ENCODE measurements at regions not wholly inside any gene's neighbourhood (a gene's known extent, or its start where the extent isn't known, plus 50 kb on each side); places are given as distances from the start of the nearest gene placed in this dataset.

- no peak for DNase-seq (ENCODE audit: extremely low read depth, low read depth)
Observed at GRCh38 chr3:43183456-43183855, 77.6 kb upstream of the POMGNT2 start.

- no peak for DNase-seq (ENCODE audit: extremely low read depth, low read depth)
Observed at GRCh38 chr3:43181202-43181821, 75.4 kb upstream of the POMGNT2 start.

- no peak for DNase-seq (ENCODE audit: extremely low read depth, low read depth)
Observed at GRCh38 chr3:43180694-43181093, 74.8 kb upstream of the POMGNT2 start.

- DNase-seq (ENCODE audit: extremely low read depth, low read depth) = peak; percentile 12
Observed at GRCh38 chr3:43180027-43180426, 74.1 kb upstream of the POMGNT2 start.

- peak; percentile 21 for DNase-seq (ENCODE audit: extremely low read depth, low read depth)
Observed at GRCh38 chr3:43178891-43179366, 73.0 kb upstream of the POMGNT2 start.

GRCh38 chr3:43177085-43177484 lies 71.2 kb upstream of the POMGNT2 start:
- no peak for DNase-seq (ENCODE audit: extremely low read depth, low read depth)

- no peak for DNase-seq (ENCODE audit: extremely low read depth, low read depth)
Observed at GRCh38 chr3:43176666-43177065, 70.8 kb upstream of the POMGNT2 start.

- no peak for DNase-seq (ENCODE audit: extremely low read depth, low read depth)
Observed at GRCh38 chr3:43175541-43175940, 69.7 kb upstream of the POMGNT2 start.

- no peak for DNase-seq (ENCODE audit: extremely low read depth, low read depth)
Observed at GRCh38 chr3:43173949-43174348, 68.1 kb upstream of the POMGNT2 start.

- no peak for DNase-seq (ENCODE audit: extremely low read depth, low read depth)
Observed at GRCh38 chr3:43171748-43172147, 65.9 kb upstream of the POMGNT2 start.

- no peak for DNase-seq (ENCODE audit: extremely low read depth, low read depth)
Observed at GRCh38 chr3:43170553-43170952, 64.7 kb upstream of the POMGNT2 start.

GRCh38 chr3:43169987-43170386 lies 64.1 kb upstream of the POMGNT2 start:
- DNase-seq (ENCODE audit: extremely low read depth, low read depth) = no peak

GRCh38 chr3:43166406-43166805 lies 60.5 kb upstream of the POMGNT2 start:
- no peak for DNase-seq (ENCODE audit: extremely low read depth, low read depth)

GRCh38 chr3:43165786-43166185 lies 59.9 kb upstream of the POMGNT2 start:
- no peak for DNase-seq (ENCODE audit: extremely low read depth, low read depth)

- DNase-seq (ENCODE audit: extremely low read depth, low read depth) = no peak
Observed at GRCh38 chr3:43163895-43164493, 58.1 kb upstream of the POMGNT2 start.

- peak; percentile 2 for DNase-seq (ENCODE audit: extremely low read depth, low read depth)
Observed at GRCh38 chr3:43162230-43163084, 56.6 kb upstream of the POMGNT2 start.

- no peak for DNase-seq (ENCODE audit: extremely low read depth, low read depth)
Observed at GRCh38 chr3:43161684-43162229, 55.9 kb upstream of the POMGNT2 start.

GRCh38 chr3:43160664-43161063 lies 54.8 kb upstream of the POMGNT2 start:
- DNase-seq (ENCODE audit: extremely low read depth, low read depth) = no peak

GRCh38 chr3:43159876-43160255 lies 54.0 kb upstream of the POMGNT2 start:
- DNase-seq (ENCODE audit: extremely low read depth, low read depth) = no peak

- no peak for DNase-seq (ENCODE audit: extremely low read depth, low read depth)
Observed at GRCh38 chr3:43159131-43159875, 53.4 kb upstream of the POMGNT2 start.

All from NCI-H460 (cell line).